HL-60 (cell line): ENCODE measurements at regions not wholly inside any gene's neighbourhood (a gene's known extent, or its start where the extent isn't known, plus 50 kb on each side); places are given as distances from the start of the nearest gene placed in this dataset.
"Not testable (repeated sequence)": the region's sequence is repeated elsewhere in the genome, so short reads cannot be mapped to it uniquely, and the experiment has no call there.

ENCODE experiments used
- DNase-seq, 2 experiments: peaks; one replicate each; pipeline ENCODE4 v3.0.0-alpha.2; 2010 to 2020; ENCODE audit warnings: low read depth in 1 of 2, low spot score in 1 of 2
- H3K27ac ChIP-seq: fragments of 250-450 bp; sonication (Bioruptor Pico); replicated peaks from 2 replicates; pipeline ENCODE4 v1.5.1; 2020; ENCODE audit warnings: mild to moderate bottlenecking, moderate library complexity
- H3K27me3 ChIP-seq: fragments of 250-450 bp; sonication (Bioruptor Pico); 2 replicates; pipeline ENCODE4 v1.5.1; 2021; ENCODE audit warnings: mild to moderate bottlenecking, moderate library complexity; ENCODE audit not compliant: insufficient read depth, poor library complexity, severe bottlenecking
- H3K4me3 ChIP-seq: replicated peaks from 2 replicates; pipeline ENCODE4 v1.5.1; 2011; ENCODE audit warnings: mild to moderate bottlenecking, control low read depth, low read length; ENCODE audit not compliant: insufficient read depth
- GABPA ChIP-seq: IDR thresholded peaks from 2 replicates; pipeline ENCODE4 v1.6.1; 2012; ENCODE audit warnings: low read depth
- POLR2AphosphoS5 ChIP-seq: IDR thresholded peaks from 2 replicates; pipeline ENCODE4 v1.6.1; 2012; ENCODE audit warnings: low read depth
- SPI1 ChIP-seq: IDR thresholded peaks from 2 replicates; pipeline ENCODE4 v1.6.1; 2012; ENCODE audit warnings: low read depth, mild to moderate bottlenecking, borderline replicate concordance
- TF ChIP-seq, protein P1 (sequence below): IDR thresholded peaks from 2 replicates; pipeline ENCODE4 v1.6.1; 2012; ENCODE audit warnings: low read depth; ENCODE audit not compliant: insufficient replicate concordance
- TF ChIP-seq, protein P2 (sequence below): IDR thresholded peaks from one replicate; pipeline ENCODE4 v1.5.1; 2011; ENCODE audit warnings: low read length, control low read depth, inconsistent platforms; ENCODE audit not compliant: insufficient read depth

DNA sequence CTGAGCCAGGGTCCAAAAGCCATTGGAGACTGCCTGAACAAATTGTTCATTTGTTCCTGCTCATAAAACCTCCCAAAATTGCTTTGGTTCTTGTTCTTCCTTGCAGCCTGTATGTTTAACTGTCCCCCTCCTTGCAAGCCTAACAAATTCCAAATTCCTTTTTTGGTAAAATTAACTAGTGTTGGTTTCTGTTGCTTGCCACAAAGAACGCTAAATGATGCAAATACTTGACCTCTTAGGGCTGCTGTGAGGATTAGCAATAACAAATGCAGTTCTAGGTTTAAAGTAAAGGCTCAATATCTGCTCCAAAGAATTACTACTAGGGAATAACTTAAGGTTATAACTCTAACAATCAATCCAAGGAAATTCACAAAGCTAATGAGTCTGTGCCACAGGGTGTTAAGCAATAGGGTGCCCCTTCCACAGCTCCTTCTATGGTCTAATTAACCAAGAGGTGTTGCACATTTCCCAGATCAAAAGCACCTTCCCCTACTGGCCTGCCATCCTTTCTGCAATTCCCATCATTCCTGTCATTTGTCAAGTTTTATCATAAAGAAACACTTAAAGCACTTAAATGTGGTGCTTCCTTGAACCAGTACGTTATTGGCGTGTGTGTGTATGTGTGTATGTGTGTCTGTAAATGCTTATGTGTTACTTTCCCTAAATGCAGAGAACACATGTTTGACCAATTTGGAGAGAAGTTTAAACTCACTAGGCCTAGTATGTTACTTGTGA, 110.2 kb downstream of the RAP2A start:
- Histone ChIP-seq H3K27ac (no peak overlapping the region), H3K27me3 (peaks cover 2% of the 10 kb centered on the region), H3K4me3 (no peak overlapping the region)
- TF ChIP-seq, protein P1, sequence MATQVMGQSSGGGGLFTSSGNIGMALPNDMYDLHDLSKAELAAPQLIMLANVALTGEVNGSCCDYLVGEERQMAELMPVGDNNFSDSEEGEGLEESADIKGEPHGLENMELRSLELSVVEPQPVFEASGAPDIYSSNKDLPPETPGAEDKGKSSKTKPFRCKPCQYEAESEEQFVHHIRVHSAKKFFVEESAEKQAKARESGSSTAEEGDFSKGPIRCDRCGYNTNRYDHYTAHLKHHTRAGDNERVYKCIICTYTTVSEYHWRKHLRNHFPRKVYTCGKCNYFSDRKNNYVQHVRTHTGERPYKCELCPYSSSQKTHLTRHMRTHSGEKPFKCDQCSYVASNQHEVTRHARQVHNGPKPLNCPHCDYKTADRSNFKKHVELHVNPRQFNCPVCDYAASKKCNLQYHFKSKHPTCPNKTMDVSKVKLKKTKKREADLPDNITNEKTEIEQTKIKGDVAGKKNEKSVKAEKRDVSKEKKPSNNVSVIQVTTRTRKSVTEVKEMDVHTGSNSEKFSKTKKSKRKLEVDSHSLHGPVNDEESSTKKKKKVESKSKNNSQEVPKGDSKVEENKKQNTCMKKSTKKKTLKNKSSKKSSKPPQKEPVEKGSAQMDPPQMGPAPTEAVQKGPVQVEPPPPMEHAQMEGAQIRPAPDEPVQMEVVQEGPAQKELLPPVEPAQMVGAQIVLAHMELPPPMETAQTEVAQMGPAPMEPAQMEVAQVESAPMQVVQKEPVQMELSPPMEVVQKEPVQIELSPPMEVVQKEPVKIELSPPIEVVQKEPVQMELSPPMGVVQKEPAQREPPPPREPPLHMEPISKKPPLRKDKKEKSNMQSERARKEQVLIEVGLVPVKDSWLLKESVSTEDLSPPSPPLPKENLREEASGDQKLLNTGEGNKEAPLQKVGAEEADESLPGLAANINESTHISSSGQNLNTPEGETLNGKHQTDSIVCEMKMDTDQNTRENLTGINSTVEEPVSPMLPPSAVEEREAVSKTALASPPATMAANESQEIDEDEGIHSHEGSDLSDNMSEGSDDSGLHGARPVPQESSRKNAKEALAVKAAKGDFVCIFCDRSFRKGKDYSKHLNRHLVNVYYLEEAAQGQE = no peak
- TF ChIP-seq SPI1 (no peak), POLR2AphosphoS5 (no peak), GABPA (no peak)
- TF ChIP-seq, protein P2, sequence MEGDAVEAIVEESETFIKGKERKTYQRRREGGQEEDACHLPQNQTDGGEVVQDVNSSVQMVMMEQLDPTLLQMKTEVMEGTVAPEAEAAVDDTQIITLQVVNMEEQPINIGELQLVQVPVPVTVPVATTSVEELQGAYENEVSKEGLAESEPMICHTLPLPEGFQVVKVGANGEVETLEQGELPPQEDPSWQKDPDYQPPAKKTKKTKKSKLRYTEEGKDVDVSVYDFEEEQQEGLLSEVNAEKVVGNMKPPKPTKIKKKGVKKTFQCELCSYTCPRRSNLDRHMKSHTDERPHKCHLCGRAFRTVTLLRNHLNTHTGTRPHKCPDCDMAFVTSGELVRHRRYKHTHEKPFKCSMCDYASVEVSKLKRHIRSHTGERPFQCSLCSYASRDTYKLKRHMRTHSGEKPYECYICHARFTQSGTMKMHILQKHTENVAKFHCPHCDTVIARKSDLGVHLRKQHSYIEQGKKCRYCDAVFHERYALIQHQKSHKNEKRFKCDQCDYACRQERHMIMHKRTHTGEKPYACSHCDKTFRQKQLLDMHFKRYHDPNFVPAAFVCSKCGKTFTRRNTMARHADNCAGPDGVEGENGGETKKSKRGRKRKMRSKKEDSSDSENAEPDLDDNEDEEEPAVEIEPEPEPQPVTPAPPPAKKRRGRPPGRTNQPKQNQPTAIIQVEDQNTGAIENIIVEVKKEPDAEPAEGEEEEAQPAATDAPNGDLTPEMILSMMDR = no peak
- no peak for DNase-seq

DNA sequence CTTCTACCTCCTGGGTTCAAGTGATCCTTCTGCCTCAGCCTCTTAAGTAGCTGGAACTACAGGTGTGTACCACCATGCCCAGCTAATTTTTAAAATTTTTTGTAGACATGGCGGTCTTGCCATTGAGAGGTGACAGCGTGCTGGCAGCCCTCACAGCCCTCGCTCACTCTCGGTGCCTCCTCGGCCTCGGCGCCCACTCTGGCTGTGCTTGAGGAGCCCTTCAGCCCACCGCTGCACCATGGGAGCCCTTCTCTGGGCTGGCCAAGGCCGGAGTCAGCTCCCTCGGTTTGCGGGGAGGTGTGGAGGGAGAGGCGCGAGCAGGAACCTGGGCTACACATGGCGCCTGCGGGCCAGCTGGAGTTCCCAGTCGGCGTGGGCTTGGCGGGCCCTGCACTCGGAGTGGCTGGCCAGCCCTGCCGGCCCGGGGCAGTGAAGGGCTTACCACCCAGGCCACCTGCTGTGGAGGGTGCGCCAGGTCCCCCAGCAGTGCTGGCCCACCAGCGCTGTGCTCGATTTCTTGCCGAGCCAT, 111.1 kb downstream of the RAP2A start:
- not testable (repeated sequence) for DNase-seq, H3K27ac ChIP-seq, H3K27me3 ChIP-seq, H3K4me3 ChIP-seq

DNA sequence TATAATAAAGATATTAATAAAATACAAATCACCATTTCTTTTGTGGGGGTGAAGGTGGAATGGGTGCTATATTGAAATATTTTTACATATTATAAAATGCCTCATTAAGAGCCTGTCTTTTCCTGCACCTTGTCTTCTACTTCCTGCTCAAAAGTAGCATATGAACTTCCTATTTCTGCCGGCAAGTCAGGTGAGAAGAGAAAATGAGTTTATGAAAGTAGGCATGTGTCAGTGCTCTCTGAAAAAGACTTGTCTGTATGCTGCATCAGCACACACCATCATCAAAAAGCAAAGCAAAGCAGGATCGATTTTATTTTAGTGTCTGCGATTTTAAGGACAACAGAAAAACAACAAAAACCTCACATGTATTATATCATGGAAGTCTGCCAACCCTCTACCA, 114.2 kb downstream of the RAP2A start:
- no peak overlapping the region for H3K27ac ChIP-seq
- no peak for TF ChIP-seq SPI1
- TF ChIP-seq, protein P1 = no peak
- TF ChIP-seq POLR2AphosphoS5 = no peak
- TF ChIP-seq GABPA = no peak
- TF ChIP-seq, protein P2 = no peak
- no peak overlapping the region for H3K4me3 ChIP-seq
- peaks cover 2% of the 10 kb centered on the region for H3K27me3 ChIP-seq
- no peak for DNase-seq

DNA sequence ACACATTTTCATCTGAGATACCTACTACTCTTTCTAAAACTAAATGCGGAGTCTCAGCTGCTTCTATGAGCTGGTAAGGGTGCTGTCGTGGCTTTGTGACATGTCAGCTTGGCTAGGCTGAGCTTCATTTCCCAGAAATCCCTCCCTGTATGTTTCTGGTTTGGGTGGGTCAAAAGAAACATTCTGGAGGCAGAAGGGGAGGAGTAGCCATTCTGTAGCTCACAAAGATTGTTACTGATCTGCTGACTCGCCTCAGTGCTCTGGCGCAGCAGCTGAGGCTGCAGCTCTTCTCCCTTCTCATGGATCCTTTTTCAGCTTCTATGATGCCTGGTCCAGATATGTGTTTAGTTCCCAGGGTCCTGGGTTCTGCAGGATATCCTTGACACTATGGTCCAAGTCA, 114.7 kb downstream of the RAP2A start:
- H3K27ac ChIP-seq = no peak overlapping the region
- H3K4me3 ChIP-seq = no peak overlapping the region
- TF ChIP-seq, protein P1 = no peak
- no peak for TF ChIP-seq SPI1
- TF ChIP-seq POLR2AphosphoS5 = no peak
- TF ChIP-seq, protein P2 = no peak
- no peak for TF ChIP-seq GABPA
- DNase-seq = no peak
- peaks cover 2% of the 10 kb centered on the region for H3K27me3 ChIP-seq
